ENCODE measurements at regions not wholly inside any gene's neighbourhood (a gene's known extent, or its start where the extent isn't known, plus 50 kb on each side); places are given as distances from the start of the nearest gene placed in this dataset.

- Histone ChIP-seq H3K27ac (ENCODE audit: low read depth in 2 of 2, low read length in 1 of 2) (no peak overlapping the region), H3K4me3 (ENCODE audit: low read depth in 2 of 2, low read length in 1 of 2) (no peak overlapping the region), H3K4me1 (ENCODE audit: control insufficient read depth in 1 of 2, insufficient read depth in 2 of 2, low read depth in 1 of 2, low read length in 1 of 2) (no peaks in the 10 kb centered on the region), H3K36me3 (replicated peaks in 1 of 2; ENCODE audit: control insufficient read depth in 1 of 2, insufficient read depth in 2 of 2, low read length in 1 of 2) (no peaks in the 10 kb centered on the region), H3F3A (replicated peaks; ENCODE audit: insufficient read depth) (no peaks in the 10 kb centered on the region), H3K9ac (no peak overlapping the region), H3K9me2 (no peaks in the 10 kb centered on the region), H3K4me2 (no peak overlapping the region), H4K20me1 (ENCODE audit: insufficient read depth) (no peaks in the 10 kb centered on the region), H3K27me3 (ENCODE audit: insufficient read depth) (no peaks in the 10 kb centered on the region), H3K9me3 (no peaks in the 10 kb centered on the region), H2AFZ (ENCODE audit: low read depth) (no peak overlapping the region), H3K79me2 (ENCODE audit: insufficient read depth) (no peaks in the 10 kb centered on the region)
- TF ChIP-seq EP300 (IDR thresholded peaks at IDR 0.05; ENCODE audit: borderline replicate concordance in 1 of 2, low read depth in 1 of 2, low read length in 1 of 2) = no peak
- TF ChIP-seq TCF12 (IDR thresholded peaks at IDR 0.05) = no peak
- TF ChIP-seq FOSL2 (IDR thresholded peaks at IDR 0.05; ENCODE audit: borderline replicate concordance, low read depth) = no peak
- TF ChIP-seq FOXM1 (IDR thresholded peaks at IDR 0.05; ENCODE audit: low read depth) = no peak
- no peak for TF ChIP-seq ELF1 (IDR thresholded peaks at IDR 0.05)
- TF ChIP-seq SMC3 (IDR thresholded peaks at IDR 0.05; ENCODE audit: low read depth, low read length) = no peak
- TF ChIP-seq IRF3 (IDR thresholded peaks at IDR 0.05; ENCODE audit: low read depth, low read length) = no peak
- TF ChIP-seq RAD21 (IDR thresholded peaks at IDR 0.05; ENCODE audit: low read length) = no peak
- no peak for TF ChIP-seq NFIC (IDR thresholded peaks at IDR 0.05; ENCODE audit: borderline replicate concordance)
- no peak for TF ChIP-seq EZH2phosphoT487 (IDR thresholded peaks at IDR 0.05; ENCODE audit: borderline replicate concordance, low read depth)
- TF ChIP-seq CTCF (IDR thresholded peaks at IDR 0.05) = no peak
- 13% methylated on average over 1 of the region's 1 CpG for WGBS (ENCODE audit: low lambda C conversion rate)
- DNase-seq = no peak
- ChIA-PET POLR2A (no interaction called here), CTCF (interaction anchor here (0.8 kb wide), 1 partner anchor 19 kb away, joined by 3 read pairs; no protein-coding TSS in a partner anchor)
Measured at GRCh38 chr16:60285794-60286193, 1551.7 kb upstream of the GOT2 start.

GRCh38 chr16:60279061-60279665 lies 1545.0 kb upstream of the GOT2 start:
- no peak overlapping the region for H3K27ac ChIP-seq (ENCODE audit: low read depth in 2 of 2, low read length in 1 of 2)
- no peaks in the 10 kb centered on the region for H3K79me2 ChIP-seq (ENCODE audit: insufficient read depth)
- no peak overlapping the region for H3K4me2 ChIP-seq
- H3F3A ChIP-seq (replicated peaks; ENCODE audit: insufficient read depth) = no peaks in the 10 kb centered on the region
- H3K9me3 ChIP-seq = no peaks in the 10 kb centered on the region
- H3K4me1 ChIP-seq (ENCODE audit: control insufficient read depth in 1 of 2, insufficient read depth in 2 of 2, low read depth in 1 of 2, low read length in 1 of 2) = no peaks in the 10 kb centered on the region
- DNase-seq = no peak
- H3K4me3 ChIP-seq (ENCODE audit: low read depth in 2 of 2, low read length in 1 of 2) = no peak overlapping the region
- no peaks in the 10 kb centered on the region for H4K20me1 ChIP-seq (ENCODE audit: insufficient read depth)
- no peaks in the 10 kb centered on the region for H3K27me3 ChIP-seq (ENCODE audit: insufficient read depth)
- ChIA-PET CTCF (no interaction called here), POLR2A (no interaction called here)
- H2AFZ ChIP-seq (ENCODE audit: low read depth) = no peak overlapping the region
- no peak overlapping the region for H3K9ac ChIP-seq
- H3K36me3 ChIP-seq (replicated peaks in 1 of 2; ENCODE audit: control insufficient read depth in 1 of 2, insufficient read depth in 2 of 2, low read length in 1 of 2) = no peaks in the 10 kb centered on the region
- 45% methylated on average over 11 of the region's 11 CpGs for WGBS (ENCODE audit: low lambda C conversion rate)
- no peaks in the 10 kb centered on the region for H3K9me2 ChIP-seq
- no peak for TF ChIP-seq FOXM1 (IDR thresholded peaks at IDR 0.05; ENCODE audit: low read depth)
- no peak for TF ChIP-seq MAX (IDR thresholded peaks at IDR 0.05; ENCODE audit: low read depth)
- no peak for TF ChIP-seq NRF1 (IDR thresholded peaks at IDR 0.05; ENCODE audit: low read depth, low read length)
- no peak for TF ChIP-seq USF1 (IDR thresholded peaks at IDR 0.05; ENCODE audit: borderline replicate concordance, low read depth)
- no peak for TF ChIP-seq FOSL2 (IDR thresholded peaks at IDR 0.05; ENCODE audit: borderline replicate concordance, low read depth)
- no peak for TF ChIP-seq REST (IDR thresholded peaks at IDR 0.05; ENCODE audit: low read depth, low read length)
- TF ChIP-seq EP300 (IDR thresholded peaks at IDR 0.05; ENCODE audit: borderline replicate concordance in 1 of 2, low read depth in 1 of 2, low read length in 1 of 2) = no peak
- no peak for TF ChIP-seq MEF2A (IDR thresholded peaks at IDR 0.05; ENCODE audit: borderline replicate concordance, low read depth)
- no peak for TF ChIP-seq GABPA (IDR thresholded peaks at IDR 0.05; ENCODE audit: low read depth)
- TF ChIP-seq GATA2 (CRISPR knock-in tag; IDR thresholded peaks at IDR 0.05) = no peak
- no peak for TF ChIP-seq CHD2 (IDR thresholded peaks at IDR 0.05; ENCODE audit: low read length, partially characterized antibody)
- TF ChIP-seq SMC3 (IDR thresholded peaks at IDR 0.05; ENCODE audit: low read depth, low read length) = no peak
- no peak for TF ChIP-seq YY1 (IDR thresholded peaks at IDR 0.05; ENCODE audit: low read depth)
- no peak for TF ChIP-seq RXRA (IDR thresholded peaks at IDR 0.05; ENCODE audit: borderline replicate concordance, low read depth)
- TF ChIP-seq EZH2phosphoT487 (IDR thresholded peaks at IDR 0.05; ENCODE audit: borderline replicate concordance, low read depth) = no peak

Measured in SK-N-SH (cell line).